Activated CD4-positive, alpha-beta T cell treated with anti-CD3 and anti-CD28 coated beads, Interleukin-2, amount 50 U/mL, for 4 hours (primary cell): ENCODE measurements at regions not wholly inside any gene's neighbourhood (a gene's known extent, or its start where the extent isn't known, plus 50 kb on each side); places are given as distances from the start of the nearest gene placed in this dataset.
"Not testable (repeated sequence)": the region's sequence is repeated elsewhere in the genome, so short reads cannot be mapped to it uniquely, and the experiment has no call there.

ENCODE experiments used
- DNase-seq, 2 experiments: peaks; one replicate each; pipeline ENCODE4 v3.0.0-alpha.2; 2020

GRCh38 chr5:125452991-125453390 lies 706.6 kb upstream of the ZNF608 start:
- no peak for DNase-seq

GRCh38 chr5:125455041-125455440 lies 708.6 kb upstream of the ZNF608 start:
- DNase-seq: no peak

- DNase-seq: not testable (repeated sequence)
Measured at GRCh38 chr5:125456005-125456404, 709.6 kb upstream of the ZNF608 start.

GRCh38 chr5:125457617-125458016 lies 711.2 kb upstream of the ZNF608 start:
- DNase-seq: no peak

GRCh38 chr5:125458949-125459348 lies 712.5 kb upstream of the ZNF608 start:
- DNase-seq: not testable (repeated sequence)

GRCh38 chr5:125461641-125462072 lies 715.2 kb upstream of the ZNF608 start:
- no peak for DNase-seq

GRCh38 chr5:125463466-125464092 lies 717.1 kb upstream of the ZNF608 start:
- DNase-seq: no peak

- no peak for DNase-seq
Measured at GRCh38 chr5:125464847-125465432, 718.5 kb upstream of the ZNF608 start.

- no peak for DNase-seq
Measured at GRCh38 chr5:125465703-125466102, 719.3 kb upstream of the ZNF608 start.

GRCh38 chr5:125467222-125467621 lies 720.8 kb upstream of the ZNF608 start:
- no peak for DNase-seq

- no peak for DNase-seq
Measured at GRCh38 chr5:125470280-125470902, 724.0 kb upstream of the ZNF608 start.

- no peak for DNase-seq
Measured at GRCh38 chr5:125476901-125477585, 730.6 kb upstream of the ZNF608 start.

- DNase-seq: no peak
Measured at GRCh38 chr5:125477586-125477975, 731.1 kb upstream of the ZNF608 start.

GRCh38 chr5:125478599-125478998 lies 732.2 kb upstream of the ZNF608 start:
- DNase-seq: no peak

- DNase-seq: no peak
Measured at GRCh38 chr5:125480911-125481310, 734.5 kb upstream of the ZNF608 start.

- DNase-seq: no peak
Measured at GRCh38 chr5:125481506-125482465, 735.3 kb upstream of the ZNF608 start.

- no peak for DNase-seq
Measured at GRCh38 chr5:125483609-125484008, 737.2 kb upstream of the ZNF608 start.

GRCh38 chr5:125484272-125484741 lies 737.9 kb upstream of the ZNF608 start:
- DNase-seq: no peak

GRCh38 chr5:125484742-125485641 lies 738.6 kb upstream of the ZNF608 start:
- DNase-seq: no peak

- no peak for DNase-seq
Measured at GRCh38 chr5:125485771-125486170, 739.3 kb upstream of the ZNF608 start.

- DNase-seq: no peak
Measured at GRCh38 chr5:125486634-125487033, 740.2 kb upstream of the ZNF608 start.
